ENCODE measurements at regions not wholly inside any gene's neighbourhood (a gene's known extent, or its start where the extent isn't known, plus 50 kb on each side); places are given as distances from the start of the nearest gene placed in this dataset.

DNA sequence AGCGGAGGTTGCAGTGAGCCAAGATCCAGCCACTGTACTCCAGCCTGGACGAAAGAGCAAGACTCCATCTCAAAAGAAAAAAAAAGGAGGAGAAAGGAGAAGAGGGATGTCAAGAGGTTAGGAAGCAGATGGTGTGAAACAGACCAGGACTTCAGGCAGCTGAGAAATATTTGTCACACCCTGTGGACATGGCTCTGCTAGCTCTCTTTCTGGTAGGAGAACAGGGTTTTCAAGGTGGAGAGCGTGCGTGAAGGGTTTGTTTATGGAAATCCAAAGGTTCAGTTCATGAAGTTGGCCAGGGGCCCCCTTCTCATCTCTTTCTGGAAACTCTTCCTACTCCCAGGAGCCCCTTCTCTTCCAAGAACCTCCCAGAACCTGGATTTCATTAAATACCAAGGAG is 110.8 kb upstream of the GALNT17 start:
- intact Hi-C loops (cut with DNase I), result no loop called here
- DNase-seq, result peak in 1 of 4 donors; percentile 44
- TF ChIP-seq, protein P1, sequence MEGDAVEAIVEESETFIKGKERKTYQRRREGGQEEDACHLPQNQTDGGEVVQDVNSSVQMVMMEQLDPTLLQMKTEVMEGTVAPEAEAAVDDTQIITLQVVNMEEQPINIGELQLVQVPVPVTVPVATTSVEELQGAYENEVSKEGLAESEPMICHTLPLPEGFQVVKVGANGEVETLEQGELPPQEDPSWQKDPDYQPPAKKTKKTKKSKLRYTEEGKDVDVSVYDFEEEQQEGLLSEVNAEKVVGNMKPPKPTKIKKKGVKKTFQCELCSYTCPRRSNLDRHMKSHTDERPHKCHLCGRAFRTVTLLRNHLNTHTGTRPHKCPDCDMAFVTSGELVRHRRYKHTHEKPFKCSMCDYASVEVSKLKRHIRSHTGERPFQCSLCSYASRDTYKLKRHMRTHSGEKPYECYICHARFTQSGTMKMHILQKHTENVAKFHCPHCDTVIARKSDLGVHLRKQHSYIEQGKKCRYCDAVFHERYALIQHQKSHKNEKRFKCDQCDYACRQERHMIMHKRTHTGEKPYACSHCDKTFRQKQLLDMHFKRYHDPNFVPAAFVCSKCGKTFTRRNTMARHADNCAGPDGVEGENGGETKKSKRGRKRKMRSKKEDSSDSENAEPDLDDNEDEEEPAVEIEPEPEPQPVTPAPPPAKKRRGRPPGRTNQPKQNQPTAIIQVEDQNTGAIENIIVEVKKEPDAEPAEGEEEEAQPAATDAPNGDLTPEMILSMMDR (IDR thresholded peaks at IDR 0.05), result no peak
- no peak overlapping the region for H3K4me3 ChIP-seq
- no peak overlapping the region for H3K27ac ChIP-seq
- no peaks in the 10 kb centered on the region for H3K27me3 ChIP-seq
- H3K9me3 ChIP-seq, result peaks cover 0 to 19% of the 10 kb centered on the region in 2 donors
- no peaks in the 10 kb centered on the region for H3K4me1 ChIP-seq
- no peak for ATAC-seq
- no peaks in the 10 kb centered on the region for H3K36me3 ChIP-seq

DNA sequence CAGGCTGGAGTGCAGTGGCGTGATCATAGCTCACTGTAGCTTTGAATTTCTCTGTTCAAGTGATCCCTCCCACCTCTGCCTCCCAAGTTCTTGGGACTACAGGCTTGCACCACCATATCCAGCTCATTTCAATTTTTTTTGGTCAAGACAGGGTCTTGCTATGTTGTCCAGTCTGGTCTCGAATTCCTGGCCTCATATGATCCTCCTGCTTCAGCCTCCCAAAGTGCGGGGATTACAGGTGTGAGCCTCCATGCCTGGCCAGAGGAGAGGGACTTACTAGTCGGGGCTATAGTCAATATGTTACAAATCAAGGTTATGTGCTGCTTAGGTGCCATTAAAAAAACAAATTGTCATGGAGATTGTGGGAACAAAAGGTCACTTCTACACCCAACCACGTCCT is 105.3 kb upstream of the GALNT17 start:
- DNase-seq (no peak), ATAC-seq (no peak)
- Histone ChIP-seq H3K27me3 (no peaks in the 10 kb centered on the region), H3K9me3 (peaks cover 0 to 9% of the 10 kb centered on the region in 2 donors), H3K27ac (no peak overlapping the region), H3K4me1 (no peaks in the 10 kb centered on the region), H3K4me3 (no peak overlapping the region), H3K36me3 (no peaks in the 10 kb centered on the region)
- intact Hi-C loops (cut with DNase I), result no loop called here
- TF ChIP-seq, protein P1 (IDR thresholded peaks at IDR 0.05), result no peak

DNA sequence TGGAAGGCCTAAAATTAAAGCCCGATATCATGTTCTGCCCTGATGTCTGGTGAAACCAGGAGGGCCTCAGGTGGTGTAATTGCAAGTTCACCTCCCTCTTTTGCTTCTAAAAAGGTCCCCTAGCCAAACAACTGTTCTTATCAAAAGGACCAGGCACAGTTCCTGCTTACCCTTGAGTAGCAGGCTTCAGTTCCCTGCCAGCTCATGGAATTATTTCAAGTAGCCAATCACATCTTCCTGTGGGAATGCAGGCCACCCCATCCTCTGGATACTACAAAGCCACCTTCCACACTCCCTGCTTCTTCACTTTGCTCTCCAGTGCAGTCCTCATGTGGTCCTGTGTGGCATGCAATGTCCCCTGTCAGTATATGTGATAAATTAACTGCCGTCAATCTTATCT is 97.7 kb upstream of the GALNT17 start:
- no peak for DNase-seq
- H3K27ac ChIP-seq, result no peak overlapping the region
- no peak for ATAC-seq
- no peaks in the 10 kb centered on the region for H3K4me1 ChIP-seq
- TF ChIP-seq, protein P1 (IDR thresholded peaks at IDR 0.05), result no peak
- H3K4me3 ChIP-seq, result no peak overlapping the region
- no peaks in the 10 kb centered on the region for H3K36me3 ChIP-seq
- intact Hi-C loops (cut with DNase I), result no loop called here
- H3K9me3 ChIP-seq, result peaks cover 0 to 17% of the 10 kb centered on the region in 2 donors
- H3K27me3 ChIP-seq, result no peaks in the 10 kb centered on the region

DNA sequence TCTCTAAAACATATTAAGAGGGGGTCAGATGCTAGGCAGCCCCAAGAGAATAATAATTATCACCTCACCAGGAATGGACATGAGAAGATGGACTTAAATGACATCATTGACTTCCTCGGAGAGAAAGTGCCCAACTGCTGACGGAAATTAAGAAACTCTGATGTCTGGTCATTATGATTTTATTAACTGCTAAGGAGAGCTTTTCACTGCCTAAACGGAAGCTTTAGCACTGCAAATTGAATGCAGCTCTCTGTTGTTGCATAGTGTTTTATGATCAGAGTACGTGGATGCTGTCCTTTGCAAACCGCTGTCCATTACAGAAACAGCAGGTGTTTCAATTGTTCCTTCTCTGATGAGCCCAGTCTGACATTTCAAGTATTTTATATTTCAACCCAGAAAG is 89.4 kb upstream of the GALNT17 start:
- peaks cover 0 to 33% of the 10 kb centered on the region in 2 donors for H3K9me3 ChIP-seq
- H3K4me1 ChIP-seq, result no peaks in the 10 kb centered on the region
- intact Hi-C loops (cut with DNase I), result no loop called here
- ATAC-seq (no peak), DNase-seq (no peak)
- H3K4me3 ChIP-seq, result no peak overlapping the region
- TF ChIP-seq, protein P1 (IDR thresholded peaks at IDR 0.05), result no peak
- H3K27me3 ChIP-seq, result no peaks in the 10 kb centered on the region
- no peak overlapping the region for H3K27ac ChIP-seq
- H3K36me3 ChIP-seq, result no peaks in the 10 kb centered on the region

DNA sequence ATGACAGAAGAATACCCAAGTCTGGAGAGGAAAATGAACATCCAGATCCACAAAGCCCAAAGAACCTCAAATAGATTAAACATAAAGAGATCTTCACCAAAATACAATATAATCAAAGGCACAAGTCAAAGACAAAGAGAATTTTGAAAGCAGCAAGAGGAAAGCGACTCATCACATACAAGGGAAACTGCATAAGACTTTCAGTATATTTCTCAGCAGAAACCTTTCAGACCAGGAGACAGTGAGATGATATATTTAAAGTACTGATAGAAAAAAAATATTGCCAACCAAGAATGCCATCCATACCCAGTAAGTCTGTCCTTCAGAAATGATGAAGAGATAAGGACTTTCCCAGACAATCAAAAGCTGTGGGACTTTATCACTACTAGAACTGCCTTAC is 81.5 kb upstream of the GALNT17 start:
- Histone ChIP-seq H3K27me3 (no peaks in the 10 kb centered on the region), H3K4me3 (no peak overlapping the region), H3K36me3 (no peaks in the 10 kb centered on the region), H3K4me1 (no peaks in the 10 kb centered on the region), H3K27ac (no peak overlapping the region), H3K9me3 (peaks cover 0 to 54% of the 10 kb centered on the region in 2 donors)
- intact Hi-C loops (cut with DNase I), result no loop called here
- ATAC-seq, result no peak
- TF ChIP-seq, protein P1 (IDR thresholded peaks at IDR 0.05), result no peak
- DNase-seq, result no peak
